ENCODE measurements at regions not wholly inside any gene's neighbourhood (a gene's known extent, or its start where the extent isn't known, plus 50 kb on each side); places are given as distances from the start of the nearest gene placed in this dataset.

DNA sequence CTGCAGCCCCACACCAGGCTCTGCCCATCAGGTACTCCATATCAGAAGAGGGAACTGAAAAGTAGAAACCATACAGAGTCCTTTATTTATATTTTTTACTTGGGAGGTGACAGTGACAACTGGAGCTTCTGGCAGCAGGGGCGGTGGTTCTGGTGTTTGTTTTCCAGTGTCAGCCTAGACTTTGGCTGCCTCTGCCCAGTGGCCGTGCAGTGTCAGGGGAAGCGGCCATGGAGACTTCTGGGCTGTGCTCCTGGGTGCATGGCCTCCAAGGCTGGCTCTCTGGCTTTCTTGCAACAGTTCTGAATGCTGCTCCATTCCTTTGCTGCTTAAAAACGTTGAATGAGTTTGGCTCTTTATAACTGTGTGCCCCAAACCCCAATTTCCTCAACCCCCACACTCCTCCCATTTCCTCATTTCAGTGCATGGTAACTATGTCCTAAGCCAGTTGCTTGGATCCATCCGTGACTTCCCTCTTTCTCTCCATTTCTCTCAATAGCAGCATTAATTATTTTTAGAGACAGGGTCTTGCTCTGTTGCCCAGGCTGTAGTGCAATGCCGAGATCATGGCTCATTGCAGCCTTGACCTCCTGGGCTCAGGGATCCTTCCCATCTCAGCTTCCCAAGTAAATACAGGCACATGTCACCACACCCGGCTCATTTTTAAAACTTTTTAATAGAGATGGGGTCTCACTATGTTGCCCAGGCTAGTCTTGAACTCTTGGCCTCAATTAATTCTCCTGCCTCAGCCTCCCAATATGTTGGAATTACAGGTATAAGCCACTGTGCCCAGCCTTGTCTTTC lies 141.1 kb upstream of the SGK1 start:
- no peaks in the 10 kb centered on the region for H3K9me3 ChIP-seq
- H3K4me1 ChIP-seq, result no peaks in the 10 kb centered on the region
- H3K27ac ChIP-seq, result no peak overlapping the region
- no peaks in the 10 kb centered on the region for H3K27me3 ChIP-seq
- DNase-seq (ENCODE audit: low spot score), result no peak
- H3K4me3 ChIP-seq, result no peak overlapping the region
- H3K36me3 ChIP-seq, result no peaks in the 10 kb centered on the region
- no peak for TF ChIP-seq CTCF (IDR thresholded peaks at IDR 0.05)

GRCh38 chr6:134457941-134458340 lies 140.0 kb upstream of the SGK1 start:
- H3K27me3 ChIP-seq, result no peaks in the 10 kb centered on the region
- no peak overlapping the region for H3K27ac ChIP-seq
- no peak for TF ChIP-seq CTCF (IDR thresholded peaks at IDR 0.05)
- no peak overlapping the region for H3K4me3 ChIP-seq
- H3K9me3 ChIP-seq, result no peaks in the 10 kb centered on the region
- no peaks in the 10 kb centered on the region for H3K4me1 ChIP-seq
- H3K36me3 ChIP-seq, result no peaks in the 10 kb centered on the region
- DNase-seq (ENCODE audit: low spot score), result no peak

GRCh38 chr6:134456226-134456625 lies 138.3 kb upstream of the SGK1 start:
- no peak for DNase-seq (ENCODE audit: low spot score)
- no peak for TF ChIP-seq CTCF (IDR thresholded peaks at IDR 0.05)
- Histone ChIP-seq H3K4me1 (no peaks in the 10 kb centered on the region), H3K27me3 (no peaks in the 10 kb centered on the region), H3K27ac (no peak overlapping the region), H3K4me3 (no peak overlapping the region), H3K36me3 (no peaks in the 10 kb centered on the region), H3K9me3 (no peaks in the 10 kb centered on the region)

DNA sequence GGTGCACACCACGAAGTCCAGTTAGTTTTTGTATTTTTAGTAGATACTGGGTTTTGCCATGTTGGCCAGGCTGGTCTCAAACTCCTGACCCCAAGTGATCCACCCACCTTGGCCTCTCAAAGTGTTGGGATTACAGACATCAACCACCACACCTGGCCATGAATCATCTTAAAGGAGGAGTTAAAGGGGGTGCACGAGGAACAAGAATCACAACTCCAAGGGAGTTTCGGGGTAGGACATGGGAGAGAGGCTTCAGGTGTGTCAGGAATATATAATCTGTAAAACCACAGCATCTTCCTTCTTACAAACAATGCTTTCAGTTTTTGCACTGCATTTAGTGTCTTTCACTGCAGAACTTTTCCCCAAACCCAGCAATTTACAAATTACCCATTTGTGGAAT lies 137.4 kb upstream of the SGK1 start:
- Histone ChIP-seq H3K27ac (no peak overlapping the region), H3K4me1 (no peaks in the 10 kb centered on the region), H3K36me3 (no peaks in the 10 kb centered on the region), H3K27me3 (no peaks in the 10 kb centered on the region), H3K9me3 (no peaks in the 10 kb centered on the region), H3K4me3 (no peak overlapping the region)
- TF ChIP-seq CTCF (IDR thresholded peaks at IDR 0.05), result no peak
- DNase-seq (ENCODE audit: low spot score), result no peak

- Histone ChIP-seq H3K27ac (no peak overlapping the region), H3K4me3 (no peak overlapping the region), H3K27me3 (no peaks in the 10 kb centered on the region), H3K9me3 (no peaks in the 10 kb centered on the region), H3K4me1 (no peaks in the 10 kb centered on the region), H3K36me3 (no peaks in the 10 kb centered on the region)
- DNase-seq (ENCODE audit: low spot score), result no peak
- no peak for TF ChIP-seq CTCF (IDR thresholded peaks at IDR 0.05)
Measured at GRCh38 chr6:134454794-134455193, 136.9 kb upstream of the SGK1 start.
